HG03521 (cell line): ENCODE measurements at regions not wholly inside any gene's neighbourhood (a gene's known extent, or its start where the extent isn't known, plus 50 kb on each side); places are given as distances from the start of the nearest gene placed in this dataset.
"Not testable (repeated sequence)": the region's sequence is repeated elsewhere in the genome, so short reads cannot be mapped to it uniquely, and the experiment has no call there.

Experiments
- ATAC-seq: cut with Tn5 transposase; IDR thresholded peaks from one replicate; pipeline ENCODE4 v1.9.1; 2021; ENCODE audit warnings: mild to moderate bottlenecking, moderate library complexity; ENCODE audit not compliant: unreplicated experiment

- ATAC-seq, result no peak
These were observed 67.2 kb downstream of the BUB3 start for GRCh38 chr10:123221418-123221817.

- ATAC-seq, result no peak
These were observed 68.6 kb downstream of the BUB3 start for GRCh38 chr10:123222832-123223231.

- no peak for ATAC-seq
These were observed 73.5 kb downstream of the BUB3 start for GRCh38 chr10:123227706-123228105.

GRCh38 chr10:123229927-123230630 is 75.9 kb downstream of the BUB3 start:
- ATAC-seq, result no peak

- ATAC-seq, result not testable (repeated sequence)
These were observed 78.7 kb downstream of the BUB3 start for GRCh38 chr10:123232879-123233278.

GRCh38 chr10:123235014-123235413 is 80.8 kb downstream of the BUB3 start:
- not testable (repeated sequence) for ATAC-seq

GRCh38 chr10:123236126-123236525 is 81.9 kb downstream of the BUB3 start:
- ATAC-seq, result no peak

- no peak for ATAC-seq
These were observed 86.0 kb downstream of the BUB3 start for GRCh38 chr10:123240250-123240649.

GRCh38 chr10:123240776-123241175 is 86.6 kb downstream of the BUB3 start:
- no peak for ATAC-seq

- ATAC-seq, result peak; percentile 90
These were observed 87.4 kb downstream of the BUB3 start for GRCh38 chr10:123241391-123242141.

- no peak for ATAC-seq
These were observed 90.5 kb downstream of the BUB3 start for GRCh38 chr10:123244747-123245146.

GRCh38 chr10:123245264-123245663 is 91.1 kb downstream of the BUB3 start:
- ATAC-seq, result no peak

- no peak for ATAC-seq
These were observed 95.7 kb downstream of the BUB3 start for GRCh38 chr10:123249894-123250293.

GRCh38 chr10:123250640-123251039 is 96.4 kb downstream of the BUB3 start:
- no peak for ATAC-seq

- ATAC-seq, result no peak
These were observed 98.6 kb downstream of the BUB3 start for GRCh38 chr10:123252779-123253178.

- not testable (repeated sequence) for ATAC-seq
These were observed 100.1 kb downstream of the BUB3 start for GRCh38 chr10:123254343-123254742.

GRCh38 chr10:123257904-123258456 is 103.8 kb downstream of the BUB3 start:
- ATAC-seq, result no peak

- ATAC-seq, result no peak
These were observed 104.9 kb downstream of the BUB3 start for GRCh38 chr10:123259081-123259480.

GRCh38 chr10:123259791-123260190 is 105.6 kb downstream of the BUB3 start:
- ATAC-seq, result no peak

GRCh38 chr10:123262456-123262855 is 108.3 kb downstream of the BUB3 start:
- ATAC-seq, result no peak

- ATAC-seq, result no peak
These were observed 112.8 kb downstream of the BUB3 start for GRCh38 chr10:123266971-123267370.

- no peak for ATAC-seq
These were observed 114.9 kb downstream of the BUB3 start for GRCh38 chr10:123269017-123269552.
